ENCODE measurements at regions not wholly inside any gene's neighbourhood (a gene's known extent, or its start where the extent isn't known, plus 50 kb on each side); places are given as distances from the start of the nearest gene placed in this dataset.

GRCh38 chr9:87799503-87799902, 73.6 kb downstream of the CTSL start:
- Histone ChIP-seq H3K9ac (ENCODE audit: control insufficient read depth, insufficient read depth, low read length) (no peak overlapping the region), H3K4me1 (ENCODE audit: control insufficient read depth, insufficient read depth, low read length) (no peaks in the 10 kb centered on the region), H3K4me2 (ENCODE audit: control insufficient read depth, insufficient read depth) (no peak overlapping the region), H3K27ac (ENCODE audit: control insufficient read depth, insufficient read depth) (no peak overlapping the region), H3K4me3 (no peak overlapping the region), H3K36me3 (ENCODE audit: control insufficient read depth in 2 of 2, insufficient read depth in 2 of 2, low read length in 1 of 2) (no peaks in the 10 kb centered on the region), H3K27me3 (replicated peaks in 1 of 2; ENCODE audit: control insufficient read depth in 2 of 2, insufficient read depth in 2 of 2, low read length in 1 of 2) (no peaks in the 10 kb centered on the region; a peak in 1 of 4 replicates), H3K9me3 (replicated peaks; ENCODE audit: control insufficient read depth, insufficient read depth, low read length) (no peaks in the 10 kb centered on the region; the same call in 2 of the 3 replicates), H4K20me1 (ENCODE audit: control insufficient read depth, insufficient read depth) (no peaks in the 10 kb centered on the region), H3K79me2 (ENCODE audit: control insufficient read depth, insufficient read depth, low read length) (no peaks in the 10 kb centered on the region), H2AFZ (ENCODE audit: control insufficient read depth, low read depth, low read length) (no peak overlapping the region)
- intact Hi-C loops (cut with micrococcal nuclease; ENCODE audit: unreplicated experiment), result no loop called here
- no peak for DNase-seq (ENCODE audit: low read depth, low spot score)
- TF ChIP-seq MTA3 (IDR thresholded peaks at IDR 0.05; ENCODE audit: borderline replicate concordance, low read length) (no peak), KDM1A (IDR thresholded peaks at IDR 0.05; ENCODE audit: borderline replicate concordance) (no peak), NR2C1 (IDR thresholded peaks at IDR 0.05) (no peak), CREB1 (IDR thresholded peaks at IDR 0.05; ENCODE audit: low read depth) (no peak), HSF1 (IDR thresholded peaks at IDR 0.05; ENCODE audit: low read depth, low read length) (no peak), SMAD5 (IDR thresholded peaks at IDR 0.05; ENCODE audit: low read depth) (no peak), TAF1 (IDR thresholded peaks at IDR 0.05; ENCODE audit: borderline replicate concordance, low read depth, low read length) (no peak), POLR2A (IDR thresholded peaks at IDR 0.05; ENCODE audit: low read depth, low read length) (no peak), JUNB (IDR thresholded peaks at IDR 0.05) (no peak)
- TF ChIP-seq, protein P1, sequence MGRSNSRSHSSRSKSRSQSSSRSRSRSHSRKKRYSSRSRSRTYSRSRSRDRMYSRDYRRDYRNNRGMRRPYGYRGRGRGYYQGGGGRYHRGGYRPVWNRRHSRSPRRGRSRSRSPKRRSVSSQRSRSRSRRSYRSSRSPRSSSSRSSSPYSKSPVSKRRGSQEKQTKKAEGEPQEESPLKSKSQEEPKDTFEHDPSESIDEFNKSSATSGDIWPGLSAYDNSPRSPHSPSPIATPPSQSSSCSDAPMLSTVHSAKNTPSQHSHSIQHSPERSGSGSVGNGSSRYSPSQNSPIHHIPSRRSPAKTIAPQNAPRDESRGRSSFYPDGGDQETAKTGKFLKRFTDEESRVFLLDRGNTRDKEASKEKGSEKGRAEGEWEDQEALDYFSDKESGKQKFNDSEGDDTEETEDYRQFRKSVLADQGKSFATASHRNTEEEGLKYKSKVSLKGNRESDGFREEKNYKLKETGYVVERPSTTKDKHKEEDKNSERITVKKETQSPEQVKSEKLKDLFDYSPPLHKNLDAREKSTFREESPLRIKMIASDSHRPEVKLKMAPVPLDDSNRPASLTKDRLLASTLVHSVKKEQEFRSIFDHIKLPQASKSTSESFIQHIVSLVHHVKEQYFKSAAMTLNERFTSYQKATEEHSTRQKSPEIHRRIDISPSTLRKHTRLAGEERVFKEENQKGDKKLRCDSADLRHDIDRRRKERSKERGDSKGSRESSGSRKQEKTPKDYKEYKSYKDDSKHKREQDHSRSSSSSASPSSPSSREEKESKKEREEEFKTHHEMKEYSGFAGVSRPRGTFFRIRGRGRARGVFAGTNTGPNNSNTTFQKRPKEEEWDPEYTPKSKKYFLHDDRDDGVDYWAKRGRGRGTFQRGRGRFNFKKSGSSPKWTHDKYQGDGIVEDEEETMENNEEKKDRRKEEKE (IDR thresholded peaks at IDR 0.05), result no peak
- ChIA-PET CTCF (no interaction called here), POLR2A (no interaction called here), RAD21 (ENCODE audit: unreplicated experiment) (no interaction called here), SMC1A (ENCODE audit: uncharacterized antibody, unreplicated experiment) (no interaction called here)
- 42% methylated on average over 5 of the region's 5 CpGs for WGBS (ENCODE audit: insufficient coverage, insufficient replicate concordance, low lambda C conversion rate, missing lambda C conversion rate)
- no peak for FAIRE-seq
- in situ Hi-C loops (cut with MboI), result no loop called here
- BruUV-seq (replicated peaks), result no TSS peak
- ATAC-seq, result no peak
